B cell (primary cell): ENCODE measurements at regions not wholly inside any gene's neighbourhood (a gene's known extent, or its start where the extent isn't known, plus 50 kb on each side); places are given as distances from the start of the nearest gene placed in this dataset.

ENCODE experiments used
- ATAC-seq: fragments of 200-7000 bp; cut with Tn5 transposase; one replicate; pipeline ENCODE4 v1.10.0; 2021; ENCODE audit warnings: low read depth, mild to moderate bottlenecking, moderate number of reproducible peaks, moderate library complexity
- CTCF ChIA-PET: fragments of 350-600 bp; sonication (Branson Sonifier 250); formaldehyde crosslinking; loops from one replicate; lab custom pipeline; 2021; ENCODE audit warnings: antibody characterized with exemption, inconsistent platforms; lab: Charles Lee
- POLR2A ChIA-PET: fragments of 350-600 bp; sonication (Branson Sonifier 250); formaldehyde crosslinking; loops from one replicate; lab custom pipeline; 2021; ENCODE audit warnings: antibody characterized with exemption; lab: Charles Lee
- DNase-seq: peaks from one replicate; pipeline ENCODE4 v3.0.0; 2013
- H2AFZ ChIP-seq: 2 replicates; pipeline ENCODE4 v1.6.1; 2012; ENCODE audit warnings: mild to moderate bottlenecking, low read depth, low read length; ENCODE audit not compliant: insufficient read depth, poor library complexity, severe bottlenecking
- H3K27ac ChIP-seq, 2 donors: 1 replicate in 1 of 2; 2 replicates in 1 of 2; pipeline ENCODE4 v1.5.1; 2012 to 2013; ENCODE audit warnings: low read length in 2 of 2, mild to moderate bottlenecking in 2 of 2, moderate library complexity in 1 of 2
- H3K27me3 ChIP-seq, 4 experiments: fragments of 200-600 bp in 1 of 4; sonication (generic) in 1 of 4; replicated peaks in 1 of 4; 1 replicate in 2 of 4; 2 replicates in 2 of 4; pipeline versions ENCODE4 v1.6.1 to v1.7.0; 2013 to 2016; ENCODE audit warnings: low read length in 3 of 4, mild to moderate bottlenecking in 2 of 4, mixed read lengths in 1 of 4, moderate library complexity in 1 of 4; ENCODE audit not compliant: insufficient read depth in 4 of 4, control insufficient read depth in 3 of 4; ENCODE audit errors: control extremely low read depth in 1 of 4
- H3K36me3 ChIP-seq, 2 experiments: replicated peaks in 1 of 2; 1 replicate in 1 of 2; 2 replicates in 1 of 2; pipeline versions ENCODE4 v1.6.1 to v1.7.1; 2013; ENCODE audit warnings: low read length in 1 of 2; ENCODE audit not compliant: insufficient read depth in 2 of 2, control insufficient read depth in 1 of 2; ENCODE audit errors: control extremely low read depth in 1 of 2, extremely low read depth in 1 of 2
- H3K4me1 ChIP-seq, 2 donors: fragments of 200-600 bp in 1 of 2; sonication (generic) in 1 of 2; 1 replicate in 1 of 2; 2 replicates in 1 of 2; pipeline versions ENCODE4 v1.5.1 to v1.6.1; 2013 to 2017; ENCODE audit warnings: low read length in 2 of 2; ENCODE audit not compliant: control insufficient read depth in 2 of 2, insufficient read depth in 2 of 2
- H3K4me2 ChIP-seq: replicated peaks from 2 replicates; pipeline ENCODE3; 2012; ENCODE audit warnings: mild to moderate bottlenecking, low read depth, low read length; ENCODE audit not compliant: poor library complexity, severe bottlenecking
- H3K4me3 ChIP-seq, 5 experiments: fragments of 200-600 bp in 1 of 5; sonication (generic) in 1 of 5; 1 replicate in 3 of 5; 2 replicates in 2 of 5; pipeline versions ENCODE4 v1.5.1 to v1.7.0; 2011 to 2016; ENCODE audit warnings: low read length in 4 of 5, mild to moderate bottlenecking in 4 of 5, low read depth in 2 of 5, control low read depth in 1 of 5, moderate library complexity in 1 of 5; ENCODE audit not compliant: insufficient read depth in 1 of 5; ENCODE audit errors: control extremely low read depth in 1 of 5, extremely low read depth in 1 of 5
- H3K79me2 ChIP-seq: fragments of 200-600 bp; sonication (generic); one replicate; pipeline ENCODE4 v1.6.0; 2016; ENCODE audit warnings: low read length; ENCODE audit not compliant: control insufficient read depth, insufficient read depth
- H3K9ac ChIP-seq: fragments of 200-600 bp; sonication (generic); 2 replicates; pipeline ENCODE4 v1.6.1; 2017; ENCODE audit warnings: mild to moderate bottlenecking, low read length, moderate library complexity
- H3K9me3 ChIP-seq, 3 donors: one replicate each; pipeline versions ENCODE4 v1.6.1 to v1.7.1; 2013; ENCODE audit warnings: low read length in 2 of 3; ENCODE audit not compliant: control insufficient read depth in 2 of 3, insufficient read depth in 1 of 3; ENCODE audit errors: control extremely low read depth in 1 of 3
- H4K20me1 ChIP-seq: 2 replicates; pipeline ENCODE4 v1.6.0; 2012; ENCODE audit warnings: mild to moderate bottlenecking, low read length; ENCODE audit not compliant: insufficient read depth, control insufficient read depth, poor library complexity, severe bottlenecking
- H3K27ac Mint-ChIP-seq: one replicate; pipeline ENCODE4 v1.8.0; 2021; ENCODE audit warnings: mixed read lengths
- H3K27me3 Mint-ChIP-seq: one replicate; pipeline ENCODE4 v1.8.0; 2021; ENCODE audit warnings: mixed read lengths
- H3K4me1 Mint-ChIP-seq: one replicate; pipeline ENCODE4 v1.8.0; 2021; ENCODE audit warnings: mixed read lengths
- H3K4me3 Mint-ChIP-seq: one replicate; pipeline ENCODE4 v1.8.0; 2021; ENCODE audit warnings: mixed read lengths
- H3K9me3 Mint-ChIP-seq: one replicate; pipeline ENCODE4 v1.8.0; 2022; ENCODE audit warnings: mixed read lengths; ENCODE audit not compliant: insufficient read depth
- EZH2 ChIP-seq: IDR thresholded peaks from 2 replicates; pipeline ENCODE4 v1.6.1; 2012; ENCODE audit warnings: borderline replicate concordance, low read depth, mild to moderate bottlenecking, moderate library complexity, low read length; ENCODE audit not compliant: insufficient read depth, poor library complexity, severe bottlenecking
- WGBS: methylation state at CpG from one replicate; pipeline ENCODE4 v1.1.5; 2013; ENCODE audit warnings: missing lambda C conversion rate; ENCODE audit not compliant: insufficient coverage; 5-methylcytosine and 5-hydroxymethylcytosine counted together
- intact Hi-C: fragments of 100-400 bp; cut with micrococcal nuclease; formaldehyde crosslinking; loops from one replicate; pipeline ENCODE4 v1.10.0; 2022
- TF ChIP-seq, protein P1 (sequence below): fragments of 200-600 bp; IDR thresholded peaks from one replicate; pipeline ENCODE4 v1.8.0; 2022; ENCODE audit warnings: antibody characterized with exemption, mild to moderate bottlenecking

DNA sequence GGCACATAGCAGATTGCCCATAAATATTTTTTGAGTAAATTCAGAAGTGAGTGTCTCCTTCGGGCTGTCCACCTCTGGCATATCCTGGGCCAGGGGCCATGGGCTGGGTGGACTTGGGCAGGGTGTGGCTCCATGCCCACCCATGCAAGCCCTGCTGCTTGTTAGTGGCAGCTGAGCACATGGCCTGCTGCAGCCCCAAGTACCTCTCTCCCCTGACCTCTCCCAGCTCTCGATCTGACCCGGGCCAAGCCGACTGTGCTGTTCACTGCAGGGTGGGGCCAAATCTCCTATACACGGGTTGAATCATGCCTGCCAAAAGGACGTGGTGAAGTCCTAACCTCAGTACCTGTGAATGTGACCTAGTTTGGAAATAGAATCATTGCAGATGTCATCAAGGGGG lies 132.5 kb upstream of the C1orf174 start:
- no peak for ATAC-seq
- H3K27ac Mint-ChIP-seq = no peak overlapping the region

DNA sequence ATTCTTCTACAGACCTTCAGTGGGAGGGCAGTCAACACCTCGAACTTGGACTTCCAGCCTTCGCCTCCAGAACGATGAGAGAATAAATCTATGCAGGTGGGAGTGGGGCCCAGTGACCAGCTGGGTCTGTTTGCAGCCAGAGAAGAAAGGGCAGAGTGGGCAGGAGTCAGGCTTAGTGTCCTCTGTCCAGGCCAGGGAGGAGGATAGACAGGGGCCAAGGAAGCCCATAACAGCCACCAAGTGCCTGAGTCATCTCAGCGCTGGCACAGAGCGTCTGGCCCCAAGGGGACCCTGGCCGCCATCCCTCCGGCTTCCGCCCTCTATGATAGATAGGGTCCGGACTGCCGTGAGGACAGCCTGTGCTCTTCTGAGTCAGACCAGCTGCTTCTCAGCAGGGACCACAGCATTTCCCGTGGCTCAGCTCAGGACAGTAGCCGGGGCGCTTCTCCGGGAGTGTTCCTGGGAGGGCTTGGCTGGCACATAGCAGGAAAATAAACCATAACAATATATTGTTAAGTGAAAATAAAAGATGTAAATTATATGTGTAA lies 133.1 kb upstream of the C1orf174 start:
- Histone ChIP-seq H2AFZ (no peak overlapping the region), H3K27ac (no peak overlapping the region), H3K9ac (no peak overlapping the region), H3K79me2 (no peaks in the 10 kb centered on the region), H3K9me3 (peaks cover 1 to 11% (median 10%) of the 10 kb centered on the region in 3 donors), H3K4me3 (no peak overlapping the region), H3K36me3 (peaks cover 0 to 2% of the 10 kb centered on the region in 2 experiments), H3K27me3 (peaks cover 0 to 3% (median 0%) of the 10 kb centered on the region in 4 experiments), H3K4me1 (peaks cover 34 to 37% of the 10 kb centered on the region in 2 donors), H4K20me1 (no peaks in the 10 kb centered on the region), H3K4me2 (no peak overlapping the region)
- no peak for ATAC-seq
- intact Hi-C loops = no loop called here
- WGBS = 89% methylated on average over 10 of the region's 14 CpGs
- Mint-ChIP-seq H3K4me1 (peaks cover 29% of the 10 kb centered on the region), H3K27ac (no peak overlapping the region), H3K4me3 (no peak overlapping the region), H3K9me3 (peaks cover 6% of the 10 kb centered on the region), H3K27me3 (no peaks in the 10 kb centered on the region)
- no peak for TF ChIP-seq EZH2
- TF ChIP-seq, protein P1, sequence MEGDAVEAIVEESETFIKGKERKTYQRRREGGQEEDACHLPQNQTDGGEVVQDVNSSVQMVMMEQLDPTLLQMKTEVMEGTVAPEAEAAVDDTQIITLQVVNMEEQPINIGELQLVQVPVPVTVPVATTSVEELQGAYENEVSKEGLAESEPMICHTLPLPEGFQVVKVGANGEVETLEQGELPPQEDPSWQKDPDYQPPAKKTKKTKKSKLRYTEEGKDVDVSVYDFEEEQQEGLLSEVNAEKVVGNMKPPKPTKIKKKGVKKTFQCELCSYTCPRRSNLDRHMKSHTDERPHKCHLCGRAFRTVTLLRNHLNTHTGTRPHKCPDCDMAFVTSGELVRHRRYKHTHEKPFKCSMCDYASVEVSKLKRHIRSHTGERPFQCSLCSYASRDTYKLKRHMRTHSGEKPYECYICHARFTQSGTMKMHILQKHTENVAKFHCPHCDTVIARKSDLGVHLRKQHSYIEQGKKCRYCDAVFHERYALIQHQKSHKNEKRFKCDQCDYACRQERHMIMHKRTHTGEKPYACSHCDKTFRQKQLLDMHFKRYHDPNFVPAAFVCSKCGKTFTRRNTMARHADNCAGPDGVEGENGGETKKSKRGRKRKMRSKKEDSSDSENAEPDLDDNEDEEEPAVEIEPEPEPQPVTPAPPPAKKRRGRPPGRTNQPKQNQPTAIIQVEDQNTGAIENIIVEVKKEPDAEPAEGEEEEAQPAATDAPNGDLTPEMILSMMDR = no peak
- DNase-seq = no peak
- CTCF ChIA-PET = no interaction called here
- POLR2A ChIA-PET = interaction anchor here (0.6 kb wide), 1 partner anchor 40 kb away, joined by 6 read pairs; no protein-coding TSS in a partner anchor

More for the DNA sequence above, 132.5 kb upstream of the C1orf174 start:
- no peak overlapping the region for H3K4me3 ChIP-seq
- no peak overlapping the region for H3K4me2 ChIP-seq
- ChIA-PET POLR2A (no interaction called here), CTCF (no interaction called here)
- H3K4me3 Mint-ChIP-seq = no peak overlapping the region
- no peak for TF ChIP-seq EZH2
- TF ChIP-seq, protein P1 = no peak
- H3K27me3 ChIP-seq = peaks cover 0 to 3% (median 0%) of the 10 kb centered on the region in 4 experiments
- H3K9ac ChIP-seq = no peak overlapping the region
- H3K4me1 Mint-ChIP-seq = peaks cover 34% of the 10 kb centered on the region
- peaks cover 0 to 2% of the 10 kb centered on the region in 2 experiments for H3K36me3 ChIP-seq
- intact Hi-C loops = no loop called here
- H3K9me3 ChIP-seq = peaks cover 1 to 11% (median 10%) of the 10 kb centered on the region in 3 donors
- H3K9me3 Mint-ChIP-seq = peaks cover 6% of the 10 kb centered on the region
- WGBS = 88% methylated on average over 6 of the region's 6 CpGs
- peaks cover 40 to 44% of the 10 kb centered on the region in 2 donors for H3K4me1 ChIP-seq
- H3K27ac ChIP-seq = no peak overlapping the region
- H2AFZ ChIP-seq = no peak overlapping the region
- DNase-seq = no peak
- H4K20me1 ChIP-seq = no peaks in the 10 kb centered on the region
- no peaks in the 10 kb centered on the region for H3K27me3 Mint-ChIP-seq
- H3K79me2 ChIP-seq = no peaks in the 10 kb centered on the region
